Trophoblast cell (in vitro differentiated cells and primary cell): ENCODE measurements at regions not wholly inside any gene's neighbourhood (a gene's known extent, or its start where the extent isn't known, plus 50 kb on each side); places are given as distances from the start of the nearest gene placed in this dataset.
"Not testable (repeated sequence)": the region's sequence is repeated elsewhere in the genome, so short reads cannot be mapped to it uniquely, and the experiment has no call there.

Source experiments
- DNase-seq, 2 donors: peaks; one replicate each; pipeline ENCODE4 v3.0.0-alpha.2; 2016
- H2AFZ ChIP-seq: 2 replicates; pipeline ENCODE4 v1.6.1; 2013; ENCODE audit warnings: low read length, moderate library complexity, mild to moderate bottlenecking; ENCODE audit not compliant: insufficient read depth, poor library complexity
- H2AK5ac ChIP-seq: 2 replicates; pipeline ENCODE4 v1.6.1; 2013; ENCODE audit warnings: mild to moderate bottlenecking, low read length
- H2BK120ac ChIP-seq: 2 replicates; pipeline ENCODE4 v1.6.1; 2013; ENCODE audit warnings: low read length, mild to moderate bottlenecking, moderate library complexity; ENCODE audit not compliant: insufficient read depth, poor library complexity
- H2BK12ac ChIP-seq: 2 replicates; pipeline ENCODE4 v1.6.1; 2013; ENCODE audit warnings: mild to moderate bottlenecking, low read length, moderate library complexity
- H2BK5ac ChIP-seq: 2 replicates; pipeline ENCODE4 v1.6.1; 2013; ENCODE audit warnings: low read length, low read depth, moderate library complexity, mild to moderate bottlenecking; ENCODE audit not compliant: poor library complexity
- H3K14ac ChIP-seq: 2 replicates; pipeline ENCODE4 v1.6.1; 2013; ENCODE audit warnings: mild to moderate bottlenecking, low read length
- H3K18ac ChIP-seq: 2 replicates; pipeline ENCODE4 v1.6.1; 2013; ENCODE audit warnings: mild to moderate bottlenecking, low read length
- H3K23ac ChIP-seq: 2 replicates; pipeline ENCODE4 v1.6.1; 2013; ENCODE audit warnings: low read length
- H3K27ac ChIP-seq: 2 replicates; pipeline ENCODE4 v1.5.1; 2013; ENCODE audit warnings: low read depth, mild to moderate bottlenecking, inconsistent platforms, low read length, moderate library complexity
- H3K27me3 ChIP-seq: 2 replicates; pipeline ENCODE4 v1.6.1; 2013; ENCODE audit warnings: inconsistent platforms, mild to moderate bottlenecking, low read length, moderate library complexity; ENCODE audit not compliant: insufficient read depth
- H3K36me3 ChIP-seq, 2 experiments: 1 replicate in 1 of 2; 2 replicates in 1 of 2; pipeline ENCODE4 v1.6.1; 2013; ENCODE audit warnings: low read length in 2 of 2, mild to moderate bottlenecking in 2 of 2, moderate library complexity in 1 of 2; ENCODE audit not compliant: insufficient read depth in 2 of 2, control insufficient read depth in 1 of 2
- H3K4ac ChIP-seq: 2 replicates; pipeline ENCODE4 v1.6.1; 2013; ENCODE audit warnings: low read depth, mild to moderate bottlenecking, low read length, moderate library complexity
- H3K4me1 ChIP-seq, 2 experiments: 1 replicate in 1 of 2; 2 replicates in 1 of 2; pipeline ENCODE4 v1.6.1; 2013; ENCODE audit warnings: low read length in 2 of 2, mild to moderate bottlenecking in 2 of 2, moderate library complexity in 1 of 2; ENCODE audit not compliant: insufficient read depth in 2 of 2, control insufficient read depth in 1 of 2
- H3K4me2 ChIP-seq: 2 replicates; pipeline ENCODE4 v1.6.1; 2013; ENCODE audit warnings: inconsistent platforms, mild to moderate bottlenecking, low read length, moderate library complexity
- H3K4me3 ChIP-seq: 2 replicates; pipeline ENCODE4 v1.5.1; 2013; ENCODE audit warnings: mild to moderate bottlenecking, low read depth, low read length, inconsistent platforms
- H3K79me1 ChIP-seq: one replicate; pipeline ENCODE4 v1.6.1; 2013; ENCODE audit warnings: low read length
- H3K79me2 ChIP-seq: 2 replicates; pipeline ENCODE4 v1.6.1; 2013; ENCODE audit warnings: low read length, mild to moderate bottlenecking; ENCODE audit not compliant: control insufficient read depth, insufficient read depth, poor library complexity
- H3K9ac ChIP-seq: 2 replicates; pipeline ENCODE4 v1.6.1; 2013; ENCODE audit warnings: mild to moderate bottlenecking, low read length
- H3K9me3 ChIP-seq: 2 replicates; pipeline ENCODE4 v1.6.1; 2013; ENCODE audit warnings: low read depth, mild to moderate bottlenecking, control low read depth, inconsistent platforms, low read length; ENCODE audit not compliant: insufficient read depth
- H4K12ac ChIP-seq: 2 replicates; pipeline ENCODE4 v1.6.1; 2013; ENCODE audit warnings: low read depth, mild to moderate bottlenecking, low read length, moderate library complexity
- H4K8ac ChIP-seq: 2 replicates; pipeline ENCODE4 v1.6.1; 2013; ENCODE audit warnings: low read depth, mild to moderate bottlenecking, low read length, moderate library complexity
- H4K91ac ChIP-seq: one replicate; pipeline ENCODE4 v1.6.1; 2013; ENCODE audit warnings: low read depth, mild to moderate bottlenecking, low read length, moderate library complexity
- WGBS: extraction: QIAGEN DNeasy Blood & Tissue Kit; methylation state at CpG from one replicate; pipeline ENCODE4 v1.1.7; 2013; ENCODE audit warnings: missing lambda C conversion rate; ENCODE audit not compliant: insufficient read length, insufficient coverage; ENCODE audit errors: extremely low coverage; 5-methylcytosine and 5-hydroxymethylcytosine counted together

DNA sequence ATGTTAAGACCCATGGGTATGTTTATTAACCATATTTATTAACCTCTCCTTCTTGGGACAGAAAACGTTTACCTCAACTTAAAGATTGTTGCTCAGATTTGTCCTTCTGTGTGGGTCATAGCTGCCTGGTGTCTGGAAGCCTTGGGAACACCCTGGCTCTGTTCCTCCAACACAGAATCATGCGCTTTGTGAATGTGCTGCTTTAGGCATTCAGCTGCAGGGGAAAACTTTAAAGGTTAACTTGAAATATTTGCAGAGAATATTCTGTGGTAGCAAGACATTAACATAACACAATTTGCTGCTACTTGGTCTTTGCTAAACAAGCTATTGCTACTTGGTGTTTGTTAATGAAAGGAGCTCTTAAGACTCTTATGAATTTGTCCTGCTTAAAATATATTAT lies 50.5 kb upstream of the THOC3 start:
- not testable (repeated sequence) for H3K27ac ChIP-seq, H3K18ac ChIP-seq, H3K36me3 ChIP-seq, H2BK12ac ChIP-seq, H2BK120ac ChIP-seq, H4K8ac ChIP-seq, H3K27me3 ChIP-seq, H3K4me3 ChIP-seq, H3K23ac ChIP-seq, DNase-seq, H3K4me2 ChIP-seq, H2AFZ ChIP-seq, H4K91ac ChIP-seq, H2BK5ac ChIP-seq, H2AK5ac ChIP-seq, H3K79me2 ChIP-seq, H3K79me1 ChIP-seq, H3K9me3 ChIP-seq, H3K4ac ChIP-seq, H3K9ac ChIP-seq, H3K4me1 ChIP-seq, H3K14ac ChIP-seq, H4K12ac ChIP-seq
- WGBS, result no CpG with 5 or more reads among the region's 2 CpGs

- no CpG with 5 or more reads among the region's 4 CpGs for WGBS
- not testable (repeated sequence) for H3K4me3 ChIP-seq, H4K91ac ChIP-seq, H3K79me2 ChIP-seq, H3K14ac ChIP-seq, H2BK5ac ChIP-seq, H3K4me1 ChIP-seq, H3K9me3 ChIP-seq, H2AK5ac ChIP-seq, H3K36me3 ChIP-seq, H2BK120ac ChIP-seq, H3K27me3 ChIP-seq, H4K12ac ChIP-seq, DNase-seq, H3K18ac ChIP-seq, H4K8ac ChIP-seq, H3K23ac ChIP-seq, H3K79me1 ChIP-seq, H2BK12ac ChIP-seq, H3K9ac ChIP-seq, H3K4me2 ChIP-seq, H3K4ac ChIP-seq, H3K27ac ChIP-seq, H2AFZ ChIP-seq
These were observed 52.7 kb upstream of the THOC3 start for GRCh38 chr5:176020852-176021251.

DNA sequence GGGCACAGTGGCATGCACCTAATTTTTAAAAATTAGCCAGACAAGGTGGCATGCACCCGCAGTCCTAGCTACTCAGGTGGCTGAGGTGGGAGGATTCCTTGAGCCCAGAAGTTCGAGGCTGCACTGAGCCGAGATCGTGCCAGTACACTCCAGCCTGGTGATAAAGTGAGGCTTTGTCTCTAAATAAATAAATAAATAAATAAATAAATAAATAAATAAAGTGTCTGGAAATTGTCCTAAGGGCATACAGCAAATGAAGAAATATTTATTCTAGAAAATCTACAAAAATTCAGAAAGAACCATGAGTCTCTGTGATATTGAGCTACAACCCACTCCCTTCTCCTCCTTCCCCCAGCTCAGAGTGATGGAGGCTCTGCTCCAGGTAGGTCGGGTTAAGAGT lies 55.4 kb upstream of the THOC3 start:
- not testable (repeated sequence) for H3K4me1 ChIP-seq, H2BK5ac ChIP-seq, H3K36me3 ChIP-seq, H3K9ac ChIP-seq, H3K14ac ChIP-seq, H3K4me2 ChIP-seq, H3K27ac ChIP-seq, H3K23ac ChIP-seq, H3K9me3 ChIP-seq, H3K4me3 ChIP-seq, DNase-seq, H2AFZ ChIP-seq, H3K79me1 ChIP-seq, H4K12ac ChIP-seq, H3K4ac ChIP-seq, H2BK120ac ChIP-seq, H2BK12ac ChIP-seq, H3K27me3 ChIP-seq, H4K91ac ChIP-seq, H3K18ac ChIP-seq, H4K8ac ChIP-seq, H3K79me2 ChIP-seq, H2AK5ac ChIP-seq
- no CpG with 5 or more reads among the region's 5 CpGs for WGBS

GRCh38 chr5:176029445-176029844 lies 61.3 kb upstream of the THOC3 start:
- not testable (repeated sequence) for DNase-seq, H4K91ac ChIP-seq

More at GRCh38 chr5:176029445-176029844, 61.3 kb upstream of the THOC3 start:
- not testable (repeated sequence) for H2AK5ac ChIP-seq, H2AFZ ChIP-seq, H3K18ac ChIP-seq, H2BK12ac ChIP-seq, H4K12ac ChIP-seq, H3K9ac ChIP-seq, H4K8ac ChIP-seq, H2BK120ac ChIP-seq, H3K27me3 ChIP-seq, H3K4me3 ChIP-seq, H3K4ac ChIP-seq, H3K27ac ChIP-seq, H3K14ac ChIP-seq, H3K4me2 ChIP-seq, H2BK5ac ChIP-seq, H3K79me1 ChIP-seq, H3K23ac ChIP-seq, H3K79me2 ChIP-seq, H3K9me3 ChIP-seq, H3K36me3 ChIP-seq, H3K4me1 ChIP-seq
- no CpG with 5 or more reads among the region's 7 CpGs for WGBS
